ENCODE measurements at regions not wholly inside any gene's neighbourhood (a gene's known extent, or its start where the extent isn't known, plus 50 kb on each side); places are given as distances from the start of the nearest gene placed in this dataset.
"Not testable (repeated sequence)": the region's sequence is repeated elsewhere in the genome, so short reads cannot be mapped to it uniquely, and the experiment has no call there.

GRCh38 chr14:43022094-43022800 is 1415.6 kb downstream of the LRFN5 start:
- no peak overlapping the region for H3K4me3 Mint-ChIP-seq
- no peaks in the 10 kb centered on the region for H3K4me1 Mint-ChIP-seq
- no peak overlapping the region for H3K27ac Mint-ChIP-seq
- H3K36me3 Mint-ChIP-seq = no peaks in the 10 kb centered on the region
- peaks cover 14% of the 10 kb centered on the region for H3K9me3 Mint-ChIP-seq
- ATAC-seq = no peak
- no peak for DNase-seq (ENCODE audit: low spot score in 2 of 2)

- Mint-ChIP-seq H3K36me3 (no peaks in the 10 kb centered on the region), H3K27ac (no peak overlapping the region), H3K4me3 (no peak overlapping the region), H3K9me3 (peaks cover 16% of the 10 kb centered on the region), H3K4me1 (no peaks in the 10 kb centered on the region)
- ATAC-seq = no peak
- DNase-seq (ENCODE audit: low spot score in 2 of 2) = no peak
These were observed 1413.2 kb downstream of the LRFN5 start for GRCh38 chr14:43019826-43020225.

DNA sequence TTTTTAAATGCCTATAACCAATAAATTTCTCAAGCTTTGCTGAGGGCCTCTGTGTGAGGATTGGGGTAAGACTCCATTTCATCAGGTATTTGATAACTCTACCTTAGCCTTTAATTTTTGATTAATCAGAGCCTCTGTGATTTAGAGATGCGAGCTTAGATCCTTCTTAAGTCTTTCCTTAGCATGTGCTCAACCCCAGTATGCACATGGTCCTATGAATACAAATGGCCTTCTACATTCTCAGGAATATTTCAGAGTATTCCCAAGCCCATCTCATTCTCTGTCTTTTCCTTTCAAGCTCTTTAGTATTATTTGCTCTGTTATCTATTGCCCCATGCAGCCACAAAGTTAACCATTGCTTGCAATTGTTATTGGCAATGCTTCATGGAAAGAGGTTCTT is 1407.7 kb downstream of the LRFN5 start:
- Mint-ChIP-seq H3K9me3 (peaks cover 16% of the 10 kb centered on the region), H3K36me3 (no peaks in the 10 kb centered on the region)
- ATAC-seq = no peak

DNA sequence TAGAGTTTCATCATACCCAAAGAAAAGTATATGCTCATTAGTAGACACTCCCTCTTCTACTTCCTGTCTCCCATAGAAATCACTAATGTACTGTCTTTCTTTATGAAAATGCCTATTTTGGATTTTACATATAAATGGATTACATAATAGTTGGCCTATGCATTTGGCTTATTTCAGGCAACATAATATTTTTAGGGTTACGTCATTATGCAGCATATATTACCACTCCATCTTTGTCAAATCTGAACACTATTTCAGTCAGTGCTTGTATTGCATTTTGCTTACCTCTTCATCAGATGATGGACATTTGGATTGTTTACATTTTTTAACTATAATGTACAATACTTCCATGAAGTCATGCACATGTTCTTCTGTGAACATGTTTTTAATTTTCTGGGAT is 1406.1 kb downstream of the LRFN5 start:
- no peak for ATAC-seq
- H3K9me3 Mint-ChIP-seq = peaks cover 24% of the 10 kb centered on the region
- no peaks in the 10 kb centered on the region for H3K4me1 Mint-ChIP-seq
- no peaks in the 10 kb centered on the region for H3K36me3 Mint-ChIP-seq
- no peak for DNase-seq (ENCODE audit: low spot score in 2 of 2)
- no peak overlapping the region for H3K4me3 Mint-ChIP-seq
- H3K27ac Mint-ChIP-seq = no peak overlapping the region

More for the DNA sequence above, 1407.7 kb downstream of the LRFN5 start:
- H3K4me1 Mint-ChIP-seq = no peaks in the 10 kb centered on the region
- H3K27ac Mint-ChIP-seq = no peak overlapping the region
- no peak for DNase-seq (ENCODE audit: low spot score in 2 of 2)
- H3K4me3 Mint-ChIP-seq = no peak overlapping the region

DNA sequence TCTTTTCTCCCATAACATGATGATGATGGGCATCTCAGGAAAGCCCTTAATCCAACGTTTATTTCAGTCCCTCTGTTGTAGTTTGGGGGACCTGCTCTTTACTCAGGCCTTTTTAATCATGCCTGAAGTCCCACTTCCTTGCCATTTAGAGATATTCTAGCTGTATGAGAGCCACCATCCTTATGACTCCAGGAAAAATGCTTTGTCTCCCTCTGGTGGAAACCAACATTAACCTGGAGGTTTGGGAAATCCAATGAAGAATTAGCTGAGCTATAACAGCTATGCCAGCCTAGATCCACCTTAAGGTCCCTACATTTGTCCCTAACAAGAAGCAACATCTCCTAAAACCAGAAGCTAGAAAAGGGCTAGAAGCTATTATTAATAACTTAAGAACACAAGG is 1399.1 kb downstream of the LRFN5 start:
- Mint-ChIP-seq H3K9me3 (peaks cover 33% of the 10 kb centered on the region), H3K36me3 (no peaks in the 10 kb centered on the region), H3K4me1 (no peaks in the 10 kb centered on the region), H3K27ac (no peak overlapping the region), H3K4me3 (no peak overlapping the region)
- ATAC-seq (no peak), DNase-seq (ENCODE audit: low spot score in 2 of 2) (no peak)

GRCh38 chr14:43003845-43004244 is 1397.2 kb downstream of the LRFN5 start:
- no peak overlapping the region for H3K27ac Mint-ChIP-seq
- H3K36me3 Mint-ChIP-seq = no peaks in the 10 kb centered on the region
- H3K4me1 Mint-ChIP-seq = no peaks in the 10 kb centered on the region
- H3K9me3 Mint-ChIP-seq = peaks cover 31% of the 10 kb centered on the region
- no peak for DNase-seq (ENCODE audit: low spot score in 2 of 2)
- no peak for ATAC-seq
- no peak overlapping the region for H3K4me3 Mint-ChIP-seq

- DNase-seq (ENCODE audit: low spot score in 2 of 2) = no peak
- H3K27ac Mint-ChIP-seq = no peak overlapping the region
- H3K4me3 Mint-ChIP-seq = no peak overlapping the region
- H3K4me1 Mint-ChIP-seq = no peaks in the 10 kb centered on the region
- peaks cover 23% of the 10 kb centered on the region for H3K9me3 Mint-ChIP-seq
- H3K36me3 Mint-ChIP-seq = no peaks in the 10 kb centered on the region
- no peak for ATAC-seq
These were observed 1395.1 kb downstream of the LRFN5 start for GRCh38 chr14:43001731-43002130.

- Mint-ChIP-seq H3K9me3 (peaks cover 3% of the 10 kb centered on the region), H3K36me3 (no peaks in the 10 kb centered on the region), H3K4me3 (no peak overlapping the region), H3K4me1 (no peaks in the 10 kb centered on the region), H3K27ac (no peak overlapping the region)
- DNase-seq (ENCODE audit: low spot score in 2 of 2) (no peak), ATAC-seq (no peak)
These were observed 1387.5 kb downstream of the LRFN5 start for GRCh38 chr14:42994051-42994736.

DNA sequence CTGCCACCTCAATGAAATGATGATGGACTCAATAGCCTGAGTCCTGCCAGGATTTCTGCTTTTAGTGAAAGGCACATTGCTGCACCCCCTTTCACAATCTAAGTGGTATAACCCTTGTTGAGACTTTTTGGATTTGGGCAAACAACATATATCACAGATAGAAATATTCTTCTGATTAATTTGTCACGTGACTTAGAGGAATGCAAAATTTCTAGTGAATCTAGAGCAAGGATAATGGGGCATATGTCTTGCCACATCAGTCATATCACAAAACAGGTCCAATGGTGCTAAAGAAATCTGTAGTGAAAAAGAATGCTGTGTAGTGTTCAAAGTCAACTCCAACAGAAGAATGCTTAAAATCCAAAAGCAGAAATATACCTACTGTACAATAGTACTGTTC is 1386.3 kb downstream of the LRFN5 start:
- no peak for DNase-seq (ENCODE audit: low spot score in 2 of 2)
- Mint-ChIP-seq H3K36me3 (no peaks in the 10 kb centered on the region), H3K9me3 (peaks cover 3% of the 10 kb centered on the region), H3K4me3 (no peak overlapping the region), H3K4me1 (no peaks in the 10 kb centered on the region), H3K27ac (no peak overlapping the region)
- no peak for ATAC-seq

DNA sequence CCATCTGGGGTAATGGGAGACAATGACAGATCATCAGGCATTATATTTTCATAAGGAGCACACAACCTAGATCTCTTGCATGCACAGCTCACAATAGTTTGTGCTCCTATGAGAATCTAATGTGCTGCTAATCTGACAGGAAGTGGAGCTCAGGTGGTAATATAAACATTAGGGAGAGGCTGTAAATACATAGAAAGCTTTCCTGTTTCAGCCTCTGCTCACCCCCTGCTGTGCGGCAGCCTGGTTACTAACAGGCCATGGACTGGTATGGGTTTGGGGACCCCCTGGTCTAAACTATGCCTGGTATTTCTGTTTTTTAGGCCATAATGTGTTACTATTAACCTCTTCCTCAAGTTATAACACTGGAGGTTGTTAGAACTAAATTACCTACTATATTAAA is 1373.7 kb downstream of the LRFN5 start:
- DNase-seq (ENCODE audit: low spot score in 2 of 2) (no peak), ATAC-seq (no peak)
- Mint-ChIP-seq H3K9me3 (peaks cover 6% of the 10 kb centered on the region), H3K4me1 (no peaks in the 10 kb centered on the region), H3K36me3 (no peaks in the 10 kb centered on the region), H3K4me3 (no peak overlapping the region), H3K27ac (no peak overlapping the region)

GRCh38 chr14:42973171-42973570 is 1366.5 kb downstream of the LRFN5 start:
- ATAC-seq; H3K9me3 Mint-ChIP-seq; DNase-seq (ENCODE audit: low spot score in 2 of 2); H3K4me1 Mint-ChIP-seq; H3K36me3 Mint-ChIP-seq; H3K27ac Mint-ChIP-seq; H3K4me3 Mint-ChIP-seq: not testable (repeated sequence)

- peaks cover 7% of the 10 kb centered on the region for H3K9me3 Mint-ChIP-seq
- no peaks in the 10 kb centered on the region for H3K4me1 Mint-ChIP-seq
- ATAC-seq (no peak), DNase-seq (ENCODE audit: low spot score in 2 of 2) (no peak)
- no peak overlapping the region for H3K4me3 Mint-ChIP-seq
- H3K36me3 Mint-ChIP-seq = no peaks in the 10 kb centered on the region
- H3K27ac Mint-ChIP-seq = no peak overlapping the region
These were observed 1358.8 kb downstream of the LRFN5 start for GRCh38 chr14:42965512-42965911.

DNA sequence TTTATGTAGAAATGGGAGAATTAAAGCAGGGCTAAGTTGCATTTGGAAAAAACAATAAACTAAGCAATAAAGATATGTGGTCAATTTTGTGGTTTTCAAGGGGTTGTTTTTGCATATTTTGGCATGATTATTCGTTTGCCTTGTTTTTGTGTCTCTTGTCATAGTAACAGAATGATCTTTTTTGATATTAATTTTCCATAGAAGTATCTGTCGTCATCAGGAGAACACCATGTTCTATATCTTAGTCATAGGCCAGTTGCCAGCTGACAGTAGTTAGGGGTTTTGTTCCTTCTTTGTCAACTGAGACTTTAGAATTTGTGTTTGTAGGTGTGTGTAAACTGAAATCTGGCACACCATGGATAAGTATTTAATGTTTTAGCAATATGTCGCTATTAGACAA is 1354.8 kb downstream of the LRFN5 start:
- no peak for DNase-seq (ENCODE audit: low spot score in 2 of 2)
- H3K9me3 Mint-ChIP-seq = peaks cover 4% of the 10 kb centered on the region

DNA sequence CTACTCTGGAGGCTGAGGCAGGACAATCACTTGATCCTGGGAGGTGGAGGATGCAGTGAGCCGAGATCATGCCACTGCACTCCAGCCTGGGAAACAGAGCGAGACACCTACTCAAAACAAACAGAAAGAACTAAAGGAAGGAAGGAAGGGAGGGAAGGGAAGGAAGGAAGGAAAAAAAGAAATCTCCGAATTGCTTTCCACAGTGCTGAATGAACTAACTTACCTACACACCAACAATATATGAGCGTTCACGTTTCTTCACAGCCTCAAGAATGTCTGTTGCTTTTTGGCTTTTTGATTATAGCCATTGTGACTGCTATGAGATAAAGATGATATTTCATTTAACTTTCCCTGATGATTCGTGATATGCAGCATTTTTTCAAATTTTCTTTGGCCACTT is 1343.7 kb downstream of the LRFN5 start:
- DNase-seq (ENCODE audit: low spot score in 2 of 2) (no peak), ATAC-seq (no peak)
- Mint-ChIP-seq H3K4me1 (no peaks in the 10 kb centered on the region), H3K9me3 (peaks cover 8% of the 10 kb centered on the region), H3K4me3 (no peak overlapping the region), H3K36me3 (no peaks in the 10 kb centered on the region), H3K27ac (no peak overlapping the region)

More for the DNA sequence above, 1354.8 kb downstream of the LRFN5 start:
- H3K27ac Mint-ChIP-seq = no peak overlapping the region
- ATAC-seq = no peak
- H3K4me1 Mint-ChIP-seq = no peaks in the 10 kb centered on the region
- H3K4me3 Mint-ChIP-seq = no peak overlapping the region
- no peaks in the 10 kb centered on the region for H3K36me3 Mint-ChIP-seq

DNA sequence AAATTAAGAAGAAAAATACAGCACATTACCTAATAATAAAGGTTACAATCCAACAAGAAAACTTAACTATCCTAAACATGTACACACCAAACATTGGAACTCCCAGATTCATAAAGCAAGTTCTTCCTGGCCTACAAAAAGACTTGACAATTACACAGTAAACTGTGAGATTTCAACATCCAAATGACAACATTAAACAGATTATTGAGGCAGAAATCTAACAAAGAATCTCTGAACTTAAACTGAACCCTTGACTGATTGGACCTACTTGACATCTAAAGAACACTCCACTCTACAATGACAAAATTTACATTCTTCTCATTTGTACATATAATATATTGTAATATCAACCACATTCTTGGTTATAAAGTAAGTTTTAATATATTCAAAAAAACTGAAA is 1341.3 kb downstream of the LRFN5 start:
- Mint-ChIP-seq H3K36me3 (no peaks in the 10 kb centered on the region), H3K4me1 (no peaks in the 10 kb centered on the region), H3K27ac (no peak overlapping the region), H3K9me3 (peaks cover 7% of the 10 kb centered on the region), H3K4me3 (no peak overlapping the region)
- ATAC-seq (no peak), DNase-seq (ENCODE audit: low spot score in 2 of 2) (no peak)

DNA sequence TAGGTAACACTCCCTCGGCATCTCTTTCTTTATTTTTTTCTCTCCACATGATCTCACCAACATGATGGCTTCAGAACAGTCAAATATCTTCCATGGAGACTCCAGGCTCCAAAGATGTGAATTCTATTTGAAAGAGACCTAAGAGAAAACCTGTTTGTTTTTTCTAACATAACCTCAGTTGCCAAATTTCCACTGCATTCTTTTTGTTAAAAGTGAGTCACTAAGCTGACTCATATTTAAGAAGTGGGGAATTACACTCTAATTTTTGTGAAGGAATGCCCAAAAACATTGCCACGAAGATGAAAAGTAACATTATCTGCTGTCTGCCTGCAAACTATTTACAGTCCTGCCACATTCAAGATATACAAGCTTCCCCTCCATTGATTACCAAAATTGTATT is 1337.6 kb downstream of the LRFN5 start:
- ATAC-seq = no peak
- Mint-ChIP-seq H3K27ac (no peak overlapping the region), H3K4me3 (no peak overlapping the region), H3K36me3 (no peaks in the 10 kb centered on the region), H3K4me1 (no peaks in the 10 kb centered on the region), H3K9me3 (peaks cover 9% of the 10 kb centered on the region)
- DNase-seq (ENCODE audit: low spot score in 2 of 2) = no peak

Measured in stimulated activated effector memory CD8-positive, alpha-beta T cell treated with anti-CD3 and anti-CD28 coated beads, Interleukin-12 subunit alpha, Interleukin-12 subunit beta, amount 100 ng/mL, for 72 hours (primary cell).